H1 (cell line): ENCODE measurements at regions not wholly inside any gene's neighbourhood (a gene's known extent, or its start where the extent isn't known, plus 50 kb on each side); places are given as distances from the start of the nearest gene placed in this dataset.

Source experiments
- CTCF ChIA-PET: fragments of 300-600 bp; sonication (Branson Sonifier 250); formaldehyde crosslinking; loops from one replicate; lab custom pipeline; 2021; ENCODE audit not compliant: partially characterized antibody; lab: Charles Lee
- POLR2A ChIA-PET: fragments of 300-600 bp; sonication (Branson Sonifier 250); formaldehyde crosslinking; loops from one replicate; lab custom pipeline; 2021; ENCODE audit warnings: inconsistent platforms; ENCODE audit not compliant: partially characterized antibody; lab: Charles Lee
- DNase-seq, 2 experiments: peaks; one replicate each; pipeline versions ENCODE4 v3.0.0 to v3.0.0-alpha.2; 2010 to 2022; ENCODE audit warnings: low spot score in 2 of 2, low read depth in 1 of 2, mixed read lengths in 1 of 2
- FAIRE-seq: peaks from 2 replicates; lab custom pipeline; 2011; peaks lifted over from hg19 to GRCh38; lab: Jason Lieb, UNC
- H2AFZ ChIP-seq: 2 replicates; pipeline ENCODE4 v1.8.1; 2012; ENCODE audit warnings: low read length, inconsistent platforms
- H2AK5ac ChIP-seq: 2 replicates; pipeline ENCODE4 v1.6.1; 2013; ENCODE audit warnings: low read depth, low read length
- H2BK120ac ChIP-seq: replicated peaks from 2 replicates; pipeline ENCODE3; 2013; ENCODE audit warnings: low read depth, low read length, inconsistent platforms
- H2BK12ac ChIP-seq: 2 replicates; pipeline ENCODE4 v1.6.1; 2013; ENCODE audit warnings: low read depth, low read length
- H2BK15ac ChIP-seq: 2 replicates; pipeline ENCODE4 v1.6.1; 2013; ENCODE audit warnings: low read length
- H2BK20ac ChIP-seq: 2 replicates; pipeline ENCODE4 v1.6.1; 2013; ENCODE audit warnings: low read length
- H2BK5ac ChIP-seq: 2 replicates; pipeline ENCODE4 v1.6.1; 2013; ENCODE audit warnings: low read depth, low read length
- H3K14ac ChIP-seq: 2 replicates; pipeline ENCODE4 v1.6.1; 2013; ENCODE audit warnings: inconsistent platforms; ENCODE audit not compliant: insufficient read length
- H3K18ac ChIP-seq: 2 replicates; pipeline ENCODE4 v1.6.1; 2013; ENCODE audit warnings: low read length; ENCODE audit errors: extremely low read depth
- H3K23ac ChIP-seq: 2 replicates; pipeline ENCODE4 v1.6.1; 2013; ENCODE audit warnings: inconsistent platforms; ENCODE audit not compliant: insufficient read length
- H3K23me2 ChIP-seq: 2 replicates; pipeline ENCODE4 v1.6.1; 2013; ENCODE audit warnings: low read depth, low read length
- H3K27ac ChIP-seq: 2 replicates; pipeline ENCODE4 v1.6.1; 2011; ENCODE audit warnings: low read depth, low read length, inconsistent platforms
- H3K27me3 ChIP-seq, 4 experiments: replicated peaks in 1 of 4; 1 replicate in 1 of 4; 2 replicates in 3 of 4; pipeline versions ENCODE4 v1.6.1 to v1.8.1; 2011 to 2013; ENCODE audit warnings: low read length in 3 of 4, mild to moderate bottlenecking in 3 of 4, inconsistent platforms in 2 of 4, mixed read lengths in 2 of 4, moderate library complexity in 1 of 4; ENCODE audit not compliant: control insufficient read depth in 3 of 4, insufficient read depth in 3 of 4; ENCODE audit errors: extremely low read depth in 1 of 4
- H3K36me3 ChIP-seq, 4 experiments: 2 replicates each; pipeline versions ENCODE4 v1.6.1 to v1.8.1; 2011 to 2013; ENCODE audit warnings: mild to moderate bottlenecking in 4 of 4, low read length in 3 of 4, moderate library complexity in 2 of 4, control low read depth in 1 of 4, inconsistent platforms in 1 of 4; ENCODE audit not compliant: insufficient read depth in 4 of 4, control insufficient read depth in 2 of 4
- H3K4ac ChIP-seq: replicated peaks from 2 replicates; pipeline ENCODE3; 2013; ENCODE audit warnings: low read length, low read depth, mixed read lengths, inconsistent platforms; ENCODE audit not compliant: insufficient read length
- H3K4me1 ChIP-seq, 4 experiments: replicated peaks in 1 of 4; 1 replicate in 1 of 4; 2 replicates in 3 of 4; pipeline versions ENCODE4 v1.6.1 to v1.8.1; 2011 to 2013; ENCODE audit warnings: low read length in 3 of 4, inconsistent platforms in 2 of 4, mixed read lengths in 1 of 4; ENCODE audit not compliant: insufficient read depth in 4 of 4, control insufficient read depth in 3 of 4
- H3K4me2 ChIP-seq, 2 experiments: 2 replicates each; pipeline versions ENCODE4 v1.6.1 to v1.8.1; 2011 to 2013; ENCODE audit warnings: low read depth in 2 of 2, low read length in 2 of 2, control low read depth in 1 of 2, inconsistent platforms in 1 of 2, mild to moderate bottlenecking in 1 of 2; ENCODE audit not compliant: insufficient read depth in 1 of 2
- H3K4me3 ChIP-seq, 4 experiments: fragments of 200-600, 300-600 bp in 1 of 4; sonication (generic), shearing (Covaris generic), sonication (Bioruptor Twin) in 1 of 4; 2 replicates each; pipeline versions ENCODE4 v1.5.1 to v1.8.1; 2011 to 2016; ENCODE audit warnings: low read length in 4 of 4, low read depth in 3 of 4, control low read depth in 2 of 4, inconsistent platforms in 2 of 4, mild to moderate bottlenecking in 2 of 4, mixed read lengths in 1 of 4, moderate library complexity in 1 of 4; ENCODE audit not compliant: insufficient read depth in 2 of 4; ENCODE audit errors: extremely low read depth in 1 of 4
- H3K56ac ChIP-seq: replicated peaks from 2 replicates; pipeline ENCODE3; 2013; ENCODE audit warnings: low read depth, mild to moderate bottlenecking, mixed read lengths, low read length, inconsistent platforms; ENCODE audit not compliant: insufficient read length
- H3K79me1 ChIP-seq: 2 replicates; pipeline ENCODE4 v1.6.1; 2013; ENCODE audit warnings: low read depth, low read length, control low read depth
- H3K79me2 ChIP-seq, 2 experiments: 2 replicates each; pipeline versions ENCODE4 v1.6.1 to v1.8.1; 2012 to 2013; ENCODE audit warnings: low read length in 2 of 2, mild to moderate bottlenecking in 2 of 2, inconsistent platforms in 1 of 2; ENCODE audit not compliant: insufficient read depth in 2 of 2, control insufficient read depth in 1 of 2
- H3K9ac ChIP-seq, 4 experiments: replicated peaks in 1 of 4; 1 replicate in 1 of 4; 2 replicates in 3 of 4; pipeline versions ENCODE4 v1.6.1 to v1.8.1; 2011 to 2013; ENCODE audit warnings: low read depth in 3 of 4, low read length in 3 of 4, control low read depth in 2 of 4, mild to moderate bottlenecking in 2 of 4, moderate library complexity in 2 of 4, inconsistent platforms in 1 of 4; ENCODE audit errors: extremely low read depth in 1 of 4
- H3K9me3 ChIP-seq, 2 experiments: 2 replicates each; pipeline versions ENCODE4 v1.6.1 to v1.8.1; 2012 to 2013; ENCODE audit warnings: mild to moderate bottlenecking in 2 of 2, moderate library complexity in 2 of 2, control low read depth in 1 of 2, inconsistent platforms in 1 of 2, low read depth in 1 of 2, low read length in 1 of 2, mixed read lengths in 1 of 2; ENCODE audit not compliant: insufficient read depth in 2 of 2
- H4K20me1 ChIP-seq, 2 experiments: replicated peaks in 1 of 2; 2 replicates each; pipeline versions ENCODE3 to v1.8.1; 2011 to 2013; ENCODE audit warnings: inconsistent platforms in 2 of 2, low read length in 2 of 2, mild to moderate bottlenecking in 1 of 2; ENCODE audit not compliant: insufficient read depth in 2 of 2, control insufficient read depth in 1 of 2
- H4K5ac ChIP-seq: 2 replicates; pipeline ENCODE4 v1.6.1; 2013; ENCODE audit warnings: low read length, low read depth, mixed read lengths, inconsistent platforms; ENCODE audit not compliant: insufficient read length
- H4K8ac ChIP-seq: 2 replicates; pipeline ENCODE4 v1.8.0; 2013; ENCODE audit warnings: mild to moderate bottlenecking, moderate library complexity, low read length, inconsistent platforms; ENCODE audit not compliant: insufficient read depth; ENCODE audit errors: extremely low read depth
- H4K91ac ChIP-seq: replicated peaks from 2 replicates; pipeline ENCODE3; 2013; ENCODE audit warnings: low read length, mixed read lengths, inconsistent platforms; ENCODE audit not compliant: insufficient read length
- CBX8 ChIP-seq: fragments of 300-800, 300-1000 bp; sonication (generic); IDR thresholded peaks from 2 replicates; pipeline ENCODE4 v1.7.1; 2016; ENCODE audit warnings: low read depth, low read length, borderline replicate concordance
- CEBPB ChIP-seq: IDR thresholded peaks from 2 replicates; pipeline ENCODE4 v1.6.1; 2012; ENCODE audit warnings: low read depth, low read length
- CTCF ChIP-seq, 3 experiments: IDR thresholded peaks; 1 replicate in 2 of 3; 2 replicates in 1 of 3; pipeline versions ENCODE4 v1.5.1 to v1.6.1; 2011; ENCODE audit warnings: low read length in 3 of 3, mild to moderate bottlenecking in 3 of 3, inconsistent platforms in 2 of 3, low read depth in 1 of 3, moderate library complexity in 1 of 3; ENCODE audit not compliant: insufficient read depth in 1 of 3; ENCODE audit errors: control extremely low read depth in 1 of 3
- RNF2 ChIP-seq: fragments of 200-900, 300-1000 bp; sonication (generic); IDR thresholded peaks from 2 replicates; pipeline ENCODE4 v1.7.1; 2016; ENCODE audit warnings: borderline replicate concordance, low read depth, mild to moderate bottlenecking, antibody characterized with exemption, low read length; ENCODE audit not compliant: poor library complexity, severe bottlenecking; ENCODE audit errors: missing control alignments
- SUZ12 ChIP-seq: fragments of 200-600 bp; sonication (generic); IDR thresholded peaks from 2 replicates; pipeline ENCODE4 v1.6.1; 2012; ENCODE audit warnings: mild to moderate bottlenecking, inconsistent platforms, low read length, moderate library complexity, mixed read lengths
- WGBS, 2 experiments: shearing (Covaris generic) in 1 of 2; methylation state at CpG; one replicate each; pipeline versions ENCODE4 v1.1.6 to v1.1.7; 2013 to 2015; ENCODE audit warnings: low lambda C conversion rate in 2 of 2, mixed read lengths in 2 of 2, inconsistent platforms in 1 of 2, low coverage in 1 of 2, missing lambda C conversion rate in 1 of 2; ENCODE audit not compliant: insufficient replicate concordance in 2 of 2, insufficient coverage in 1 of 2, insufficient read length in 1 of 2; ENCODE audit errors: extremely low coverage in 1 of 2, missing lambda C conversion rate in 1 of 2; 5-methylcytosine and 5-hydroxymethylcytosine counted together

DNA sequence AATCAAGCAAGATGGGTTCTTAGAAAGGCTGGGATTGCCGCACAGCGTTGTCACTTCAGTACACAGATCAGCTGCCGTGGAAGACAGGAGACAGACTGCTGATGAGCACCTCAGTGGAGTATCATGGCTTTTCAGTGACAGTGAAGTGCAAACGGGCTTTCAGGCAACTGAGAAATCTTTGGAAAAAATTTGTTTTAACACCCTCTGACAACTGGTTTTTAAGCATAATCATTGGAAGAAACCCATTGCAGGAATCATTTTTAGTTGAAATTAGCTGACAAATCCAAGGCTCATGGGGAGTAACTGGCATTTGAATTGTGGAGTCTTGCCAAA lies 418.8 kb downstream of the OTOL1 start:
- CTCF ChIA-PET = interaction anchor here (0.5 to 1.5 kb wide), 9 partner anchors 62 to 390 kb away, joined by 3 to 4 read pairs (median 3); no protein-coding TSS in a partner anchor
- H3K27ac ChIP-seq = no peak overlapping the region
- FAIRE-seq = no peak

More for the DNA sequence above, 418.8 kb downstream of the OTOL1 start:
- Histone ChIP-seq H3K36me3 (no peaks in the 10 kb centered on the region), H3K4me1 (no peaks in the 10 kb centered on the region), H3K9me3 (no peaks in the 10 kb centered on the region; a peak in 1 of 4 replicates), H3K4me2 (no peak overlapping the region), H3K27me3 (no peaks in the 10 kb centered on the region), H3K56ac (no peak overlapping the region), H3K4me3 (no peak overlapping the region), H4K20me1 (no peaks in the 10 kb centered on the region), H3K18ac (no peak overlapping the region), H3K9ac (no peak overlapping the region), H2BK120ac (no peak overlapping the region), H3K23ac (no peak overlapping the region), H4K8ac (no peak overlapping the region), H3K23me2 (no peaks in the 10 kb centered on the region), H2BK20ac (no peak overlapping the region), H2BK5ac (no peak overlapping the region), H2AK5ac (no peak overlapping the region), H3K14ac (no peak overlapping the region), H3K4ac (no peak overlapping the region), H4K91ac (no peak overlapping the region), H4K5ac (no peak overlapping the region), H2AFZ (peak overlapping the region; percentile 97; the same call in 1 of the 2 replicates), H2BK15ac (no peak overlapping the region), H3K79me2 (no peaks in the 10 kb centered on the region), H2BK12ac (no peak overlapping the region), H3K79me1 (no peaks in the 10 kb centered on the region)
- WGBS, 2 experiments = 75% methylated on average over 4 of the region's 4 CpGs; no CpG with 5 or more reads in 1 of the 2 experiments
- TF ChIP-seq SUZ12 = no peak
- TF ChIP-seq CBX8 = no peak
- TF ChIP-seq RNF2 = no peak
- no peak for TF ChIP-seq CEBPB
- no peak for TF ChIP-seq CTCF (IDR thresholded peaks at IDR 0.05; ENCODE audit: control extremely low read depth in 1 of 3, insufficient read depth in 1 of 3, low read depth in 1 of 3, low read length in 3 of 3)
- POLR2A ChIA-PET = no interaction called here
- no peak for DNase-seq
